GM23248 (cell line): ENCODE measurements at regions not wholly inside any gene's neighbourhood (a gene's known extent, or its start where the extent isn't known, plus 50 kb on each side); places are given as distances from the start of the nearest gene placed in this dataset.

Experiments used
- DNase-seq: peaks from one replicate; pipeline ENCODE4 v3.0.0-alpha.2; 2015
- H2AFZ ChIP-seq: fragments of 200-600 bp; sonication (generic); 2 replicates; pipeline ENCODE4 v1.6.1; 2016; ENCODE audit warnings: antibody characterized with exemption
- H3F3A ChIP-seq: fragments of 200-600 bp; sonication (generic); 2 replicates; pipeline ENCODE4 v1.6.1; 2016; ENCODE audit warnings: mild to moderate bottlenecking, antibody characterized with exemption, mixed run types; ENCODE audit not compliant: insufficient read depth
- H3K27ac ChIP-seq: fragments of 200-600 bp; sonication (generic); 2 replicates; pipeline ENCODE4 v1.5.1; 2016; ENCODE audit warnings: mild to moderate bottlenecking
- H3K27me3 ChIP-seq: fragments of 200-600 bp; sonication (generic); replicated peaks from 2 replicates; pipeline ENCODE4 v1.6.1; 2016; ENCODE audit warnings: mild to moderate bottlenecking; ENCODE audit not compliant: insufficient read depth
- H3K36me3 ChIP-seq: fragments of 200-600 bp; sonication (generic); 2 replicates; pipeline ENCODE4 v1.6.1; 2016; ENCODE audit warnings: low read depth, mild to moderate bottlenecking
- H3K4me1 ChIP-seq: fragments of 200-600 bp; sonication (generic); 2 replicates; pipeline ENCODE4 v1.6.1; 2016; ENCODE audit warnings: mild to moderate bottlenecking; ENCODE audit not compliant: insufficient read depth
- H3K4me2 ChIP-seq: fragments of 200-600 bp; sonication (generic); one replicate; pipeline ENCODE4 v1.6.1; 2016; ENCODE audit warnings: mild to moderate bottlenecking; ENCODE audit not compliant: unreplicated experiment
- H3K4me3 ChIP-seq: fragments of 200-600 bp; sonication (generic); 2 replicates; pipeline ENCODE4 v1.5.1; 2016; ENCODE audit warnings: mild to moderate bottlenecking
- H3K79me2 ChIP-seq: fragments of 200-600 bp; sonication (generic); 2 replicates; pipeline ENCODE4 v1.6.1; 2016; ENCODE audit warnings: mild to moderate bottlenecking; ENCODE audit not compliant: insufficient read depth
- H3K9ac ChIP-seq: fragments of 200-600 bp; sonication (generic); 2 replicates; pipeline ENCODE4 v1.6.1; 2016; ENCODE audit warnings: mild to moderate bottlenecking
- H3K9me2 ChIP-seq: fragments of 200-600 bp; sonication (generic); 2 replicates; pipeline ENCODE4 v1.6.1; 2016; ENCODE audit warnings: mixed run types, mild to moderate bottlenecking, moderate library complexity; ENCODE audit not compliant: insufficient read depth
- H3K9me3 ChIP-seq: fragments of 200-600 bp; sonication (generic); one replicate; pipeline ENCODE4 v1.6.1; 2017; ENCODE audit warnings: low read depth
- H4K20me1 ChIP-seq: fragments of 200-600 bp; sonication (generic); 2 replicates; pipeline ENCODE4 v1.6.0; 2016; ENCODE audit not compliant: insufficient read depth
- EZH2 ChIP-seq: fragments of 200-600 bp; sonication (generic); IDR thresholded peaks from 2 replicates; pipeline ENCODE4 v1.6.1; 2018; ENCODE audit warnings: antibody characterized with exemption, mild to moderate bottlenecking; ENCODE audit not compliant: insufficient read depth, poor library complexity, severe bottlenecking
- EZH2phosphoT487 ChIP-seq: fragments of 200-600 bp; sonication (generic); IDR thresholded peaks from 2 replicates; pipeline ENCODE4 v1.6.1; 2018; ENCODE audit warnings: antibody characterized with exemption, moderate library complexity, mild to moderate bottlenecking, low read depth; ENCODE audit not compliant: insufficient read depth
- WGBS, 2 experiments: methylation state at CpG; one replicate each; pipeline ENCODE4 v1.1.6; 2015 to 2017; ENCODE audit warnings: low lambda C conversion rate in 2 of 2, low coverage in 1 of 2; ENCODE audit errors: missing lambda C conversion rate in 2 of 2; 5-methylcytosine and 5-hydroxymethylcytosine counted together
- in situ Hi-C: fragments of 300-500 bp; cut with MboI; formaldehyde crosslinking; loops from 2 replicates; pipeline ENCODE4 v1.15.0; 2020

GRCh38 chr3:137471130-137471529 is 293.0 kb upstream of the SOX14 start:
- Histone ChIP-seq H3K36me3 (no peaks in the 10 kb centered on the region), H3K4me3 (no peak overlapping the region), H3K9me3 (no peaks in the 10 kb centered on the region), H3K9ac (no peak overlapping the region), H3K27ac (no peak overlapping the region), H3K79me2 (no peaks in the 10 kb centered on the region), H3K4me1 (no peaks in the 10 kb centered on the region), H4K20me1 (no peaks in the 10 kb centered on the region), H3K9me2 (no peaks in the 10 kb centered on the region), H2AFZ (no peak overlapping the region), H3F3A (no peaks in the 10 kb centered on the region), H3K27me3 (no peaks in the 10 kb centered on the region), H3K4me2 (no peak overlapping the region)
- in situ Hi-C loops, result no loop called here
- WGBS, 2 experiments, result 30 to 41% methylated on average over 4 of the region's 4 CpGs
- no peak for DNase-seq
- no peak for TF ChIP-seq EZH2phosphoT487
- TF ChIP-seq EZH2, result no peak

- H3F3A ChIP-seq, result no peaks in the 10 kb centered on the region
- H3K9me3 ChIP-seq, result no peaks in the 10 kb centered on the region
- H3K27me3 ChIP-seq, result no peaks in the 10 kb centered on the region
- WGBS, 2 experiments, result 5 to 13% methylated on average over 5 of the region's 5 CpGs
- in situ Hi-C loops, result no loop called here
- H3K79me2 ChIP-seq, result no peaks in the 10 kb centered on the region
- H3K4me1 ChIP-seq, result no peaks in the 10 kb centered on the region
- no peak overlapping the region for H3K27ac ChIP-seq
- DNase-seq, result no peak
- H3K9me2 ChIP-seq, result no peaks in the 10 kb centered on the region
- no peak overlapping the region for H3K9ac ChIP-seq
- H3K4me2 ChIP-seq, result no peak overlapping the region
- no peaks in the 10 kb centered on the region for H4K20me1 ChIP-seq
- H2AFZ ChIP-seq, result no peak overlapping the region
- no peaks in the 10 kb centered on the region for H3K36me3 ChIP-seq
- TF ChIP-seq EZH2, result no peak
- TF ChIP-seq EZH2phosphoT487, result no peak
- H3K4me3 ChIP-seq, result no peak overlapping the region
These were observed 292.4 kb upstream of the SOX14 start for GRCh38 chr3:137471558-137472204.

- Histone ChIP-seq H3K4me1 (no peaks in the 10 kb centered on the region), H3K9me3 (no peaks in the 10 kb centered on the region), H3K36me3 (no peaks in the 10 kb centered on the region), H3K9me2 (no peaks in the 10 kb centered on the region), H3K27me3 (no peaks in the 10 kb centered on the region), H3K79me2 (no peaks in the 10 kb centered on the region), H4K20me1 (no peaks in the 10 kb centered on the region), H2AFZ (no peak overlapping the region), H3K9ac (no peak overlapping the region), H3K27ac (no peak overlapping the region), H3K4me2 (no peak overlapping the region), H3K4me3 (no peak overlapping the region), H3F3A (no peaks in the 10 kb centered on the region)
- no peak for DNase-seq
- in situ Hi-C loops, result no loop called here
- WGBS, 2 experiments, result 28 to 33% methylated on average over 6 of the region's 6 CpGs
- TF ChIP-seq EZH2, result no peak
- no peak for TF ChIP-seq EZH2phosphoT487
These were observed 286.5 kb upstream of the SOX14 start for GRCh38 chr3:137477614-137478013.

- H3K4me1 ChIP-seq, result no peaks in the 10 kb centered on the region
- TF ChIP-seq EZH2phosphoT487 (no peak), EZH2 (no peak)
- no peak overlapping the region for H3K27ac ChIP-seq
- no peak overlapping the region for H3K9ac ChIP-seq
- H2AFZ ChIP-seq, result no peak overlapping the region
- no peak for DNase-seq
- no peaks in the 10 kb centered on the region for H3K9me3 ChIP-seq
- 24 to 26% methylated on average over 27 to 29 of the region's 29 CpGs for WGBS, 2 experiments
- no peaks in the 10 kb centered on the region for H3K36me3 ChIP-seq
- no peaks in the 10 kb centered on the region for H3K9me2 ChIP-seq
- H3K79me2 ChIP-seq, result no peaks in the 10 kb centered on the region
- H3K4me2 ChIP-seq, result no peak overlapping the region
- no peaks in the 10 kb centered on the region for H3F3A ChIP-seq
- no peaks in the 10 kb centered on the region for H3K27me3 ChIP-seq
- no peaks in the 10 kb centered on the region for H4K20me1 ChIP-seq
- in situ Hi-C loops, result no loop called here
- H3K4me3 ChIP-seq, result no peak overlapping the region
These were observed 254.6 kb upstream of the SOX14 start for GRCh38 chr3:137509354-137510045.
